ENCODE measurements at regions not wholly inside any gene's neighbourhood (a gene's known extent, or its start where the extent isn't known, plus 50 kb on each side); places are given as distances from the start of the nearest gene placed in this dataset.

GRCh38 chr5:153896117-153896516 is 142.6 kb downstream of the FAM114A2 start:
- Histone ChIP-seq H3K27ac (no peak overlapping the region), H3K79me2 (no peaks in the 10 kb centered on the region), H3K4me3 (no peak overlapping the region), H3K9me2 (replicated peaks; ENCODE audit: insufficient read depth) (no peaks in the 10 kb centered on the region), H3K9me3 (ENCODE audit: low read depth) (no peaks in the 10 kb centered on the region), H3K36me3 (replicated peaks; ENCODE audit: insufficient read depth, low read depth) (no peaks in the 10 kb centered on the region), H3K27me3 (no peaks in the 10 kb centered on the region), H3K4me1 (ENCODE audit: insufficient read depth) (no peaks in the 10 kb centered on the region), H2AFZ (no peak overlapping the region), H4K20me1 (ENCODE audit: insufficient read depth, poor library complexity, severe bottlenecking) (no peaks in the 10 kb centered on the region), H3K4me2 (no peak overlapping the region)
- no peak for TF ChIP-seq EZH2 (IDR thresholded peaks at IDR 0.05; ENCODE audit: borderline replicate concordance)
- no peak for TF ChIP-seq CTCF (IDR thresholded peaks at IDR 0.05; ENCODE audit: poor library complexity)
- no peak for TF ChIP-seq EZH2phosphoT487 (IDR thresholded peaks at IDR 0.05; ENCODE audit: low read depth, severe bottlenecking, unreplicated experiment)
- 73% methylated on average over 2 of the region's 2 CpGs for WGBS (ENCODE audit: low lambda C conversion rate, missing lambda C conversion rate)
- DNase-seq (ENCODE audit: low spot score) = no peak

DNA sequence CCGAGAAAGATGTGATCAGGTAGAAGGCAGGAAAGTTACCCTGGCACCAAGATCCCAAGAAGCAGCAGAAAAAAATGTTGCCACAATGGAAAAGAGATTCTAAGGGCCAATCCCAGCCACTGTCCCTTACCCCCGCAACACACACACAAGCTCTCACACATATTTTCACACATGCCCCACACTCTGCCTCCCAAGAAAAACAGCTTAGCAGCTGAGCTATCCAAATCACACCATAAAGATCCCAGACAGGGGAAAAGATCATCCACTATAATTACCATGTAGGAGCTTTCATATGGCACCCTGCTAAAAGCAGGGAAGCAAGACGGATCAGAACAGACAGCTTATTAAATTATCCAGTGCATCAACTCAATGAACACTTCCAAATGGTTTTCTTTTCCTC is 143.4 kb downstream of the FAM114A2 start:
- WGBS (ENCODE audit: low lambda C conversion rate, missing lambda C conversion rate) = 79% methylated on average over 3 of the region's 3 CpGs
- TF ChIP-seq EZH2phosphoT487 (IDR thresholded peaks at IDR 0.05; ENCODE audit: low read depth, severe bottlenecking, unreplicated experiment) (no peak), EZH2 (IDR thresholded peaks at IDR 0.05; ENCODE audit: borderline replicate concordance) (no peak), CTCF (IDR thresholded peaks at IDR 0.05; ENCODE audit: poor library complexity) (no peak)
- Histone ChIP-seq H3K4me3 (no peak overlapping the region), H3K9me2 (replicated peaks; ENCODE audit: insufficient read depth) (no peaks in the 10 kb centered on the region), H2AFZ (no peak overlapping the region), H3K79me2 (no peaks in the 10 kb centered on the region), H4K20me1 (ENCODE audit: insufficient read depth, poor library complexity, severe bottlenecking) (no peaks in the 10 kb centered on the region), H3K4me2 (no peak overlapping the region), H3K36me3 (replicated peaks; ENCODE audit: insufficient read depth, low read depth) (no peaks in the 10 kb centered on the region), H3K9me3 (ENCODE audit: low read depth) (no peaks in the 10 kb centered on the region), H3K27me3 (no peaks in the 10 kb centered on the region), H3K4me1 (ENCODE audit: insufficient read depth) (no peaks in the 10 kb centered on the region), H3K27ac (no peak overlapping the region)
- no peak for DNase-seq (ENCODE audit: low spot score)

DNA sequence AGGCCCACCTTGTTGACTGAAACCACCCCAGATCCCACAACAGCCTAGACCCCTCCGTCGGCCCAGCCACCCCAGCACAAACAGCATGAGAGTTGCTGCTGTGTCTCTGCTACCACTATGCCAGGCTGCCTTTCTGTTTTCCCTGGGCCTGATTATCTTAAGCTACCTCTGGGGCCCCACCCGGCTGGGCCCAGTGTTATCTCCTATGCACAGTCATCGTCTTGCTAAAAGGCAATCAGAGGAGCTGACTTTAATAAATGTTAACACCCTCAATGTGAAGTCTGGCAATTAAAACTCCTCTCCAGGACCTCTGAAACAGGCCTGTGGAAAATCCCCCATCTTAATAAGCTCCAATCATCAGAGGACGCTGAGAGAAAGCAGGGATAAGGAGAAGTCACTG is 144.9 kb downstream of the FAM114A2 start:
- no peak overlapping the region for H2AFZ ChIP-seq
- no peaks in the 10 kb centered on the region for H3K9me3 ChIP-seq (ENCODE audit: low read depth)
- DNase-seq (ENCODE audit: low spot score) = peak; percentile 10
- H3K27me3 ChIP-seq = no peaks in the 10 kb centered on the region
- WGBS (ENCODE audit: low lambda C conversion rate, missing lambda C conversion rate) = 34% methylated on average over 5 of the region's 5 CpGs
- H4K20me1 ChIP-seq (ENCODE audit: insufficient read depth, poor library complexity, severe bottlenecking) = no peaks in the 10 kb centered on the region
- no peak overlapping the region for H3K4me2 ChIP-seq
- no peak overlapping the region for H3K4me3 ChIP-seq
- H3K4me1 ChIP-seq (ENCODE audit: insufficient read depth) = no peaks in the 10 kb centered on the region
- H3K27ac ChIP-seq = no peak overlapping the region
- no peaks in the 10 kb centered on the region for H3K9me2 ChIP-seq (replicated peaks; ENCODE audit: insufficient read depth)
- H3K36me3 ChIP-seq (replicated peaks; ENCODE audit: insufficient read depth, low read depth) = no peaks in the 10 kb centered on the region
- TF ChIP-seq EZH2phosphoT487 (IDR thresholded peaks at IDR 0.05; ENCODE audit: low read depth, severe bottlenecking, unreplicated experiment) (no peak), CTCF (IDR thresholded peaks at IDR 0.05; ENCODE audit: poor library complexity) (no peak), EZH2 (IDR thresholded peaks at IDR 0.05; ENCODE audit: borderline replicate concordance) (no peak)
- no peaks in the 10 kb centered on the region for H3K79me2 ChIP-seq

DNA sequence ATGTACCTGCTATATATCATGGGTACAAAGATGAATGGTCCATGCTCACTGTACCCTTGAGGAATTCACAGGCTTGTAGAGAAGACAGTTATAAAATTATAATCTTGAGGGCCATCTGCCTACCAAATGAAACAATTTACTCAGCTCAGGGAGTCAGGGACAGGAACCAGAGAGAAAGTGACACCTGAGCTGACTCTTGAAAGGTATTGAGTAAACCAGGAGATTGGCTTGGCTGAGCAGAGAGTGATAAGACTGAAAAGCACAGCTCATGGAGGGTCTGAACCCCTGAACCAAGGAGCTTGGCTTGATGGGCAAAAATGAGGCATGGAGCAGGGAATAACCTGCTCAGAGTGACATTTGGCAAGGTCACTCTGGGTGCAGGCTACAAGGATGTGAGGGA is 147.3 kb downstream of the FAM114A2 start:
- no peaks in the 10 kb centered on the region for H4K20me1 ChIP-seq (ENCODE audit: insufficient read depth, poor library complexity, severe bottlenecking)
- no peaks in the 10 kb centered on the region for H3K4me1 ChIP-seq (ENCODE audit: insufficient read depth)
- H3K9me2 ChIP-seq (replicated peaks; ENCODE audit: insufficient read depth) = no peaks in the 10 kb centered on the region
- no peaks in the 10 kb centered on the region for H3K27me3 ChIP-seq
- no peak overlapping the region for H3K4me3 ChIP-seq
- no peak overlapping the region for H3K4me2 ChIP-seq
- H3K79me2 ChIP-seq = no peaks in the 10 kb centered on the region
- H3K27ac ChIP-seq = no peak overlapping the region
- no peaks in the 10 kb centered on the region for H3K36me3 ChIP-seq (replicated peaks; ENCODE audit: insufficient read depth, low read depth)
- no peak overlapping the region for H2AFZ ChIP-seq
- no peak for DNase-seq (ENCODE audit: low spot score)
- H3K9me3 ChIP-seq (ENCODE audit: low read depth) = no peaks in the 10 kb centered on the region
- no peak for TF ChIP-seq EZH2 (IDR thresholded peaks at IDR 0.05; ENCODE audit: borderline replicate concordance)
- no peak for TF ChIP-seq EZH2phosphoT487 (IDR thresholded peaks at IDR 0.05; ENCODE audit: low read depth, severe bottlenecking, unreplicated experiment)
- TF ChIP-seq CTCF (IDR thresholded peaks at IDR 0.05; ENCODE audit: poor library complexity) = no peak

Measured in hepatocyte (in vitro differentiated cells).